Parathyroid adenoma (tissue), 2 donors: ENCODE measurements at regions not wholly inside any gene's neighbourhood (a gene's known extent, or its start where the extent isn't known, plus 50 kb on each side); places are given as distances from the start of the nearest gene placed in this dataset.

Experiments used
- H2AFZ ChIP-seq: fragments of 300-600 bp; sonication (generic); one replicate; pipeline ENCODE4 v1.7.0; 2017; ENCODE audit warnings: antibody characterized with exemption, mild to moderate bottlenecking
- H3K27ac ChIP-seq: fragments of 300-600 bp; sonication (generic); one replicate; pipeline ENCODE4 v1.7.0; 2017
- H3K27me3 ChIP-seq: fragments of 300-600 bp; sonication (generic); one replicate; pipeline ENCODE4 v1.7.0; 2017; ENCODE audit warnings: low read length; ENCODE audit not compliant: control insufficient read depth, insufficient read depth
- H3K36me3 ChIP-seq: fragments of 300-600 bp; sonication (generic); one replicate; pipeline ENCODE4 v1.7.0; 2017; ENCODE audit warnings: low read length; ENCODE audit not compliant: control insufficient read depth, insufficient read depth
- H3K4me1 ChIP-seq: fragments of 300-600 bp; sonication (generic); one replicate; pipeline ENCODE4 v1.7.0; 2017; ENCODE audit warnings: control low read depth
- H3K4me2 ChIP-seq: fragments of 300-600 bp; sonication (generic); one replicate; pipeline ENCODE4 v1.7.0; 2017; ENCODE audit warnings: low read length
- H3K4me3 ChIP-seq: fragments of 300-600 bp; sonication (generic); one replicate; pipeline ENCODE4 v1.7.0; 2017; ENCODE audit warnings: low read depth, low read length
- H3K79me2 ChIP-seq: fragments of 300-600 bp; sonication (generic); one replicate; pipeline ENCODE4 v1.7.0; 2017; ENCODE audit warnings: control low read depth
- H3K9ac ChIP-seq: fragments of 300-600 bp; sonication (generic); one replicate; pipeline ENCODE4 v1.7.0; 2017; ENCODE audit warnings: mild to moderate bottlenecking
- H3K9me3 ChIP-seq: fragments of 300-600 bp; sonication (generic); one replicate; pipeline ENCODE4 v1.7.0; 2017; ENCODE audit warnings: low read length; ENCODE audit not compliant: control insufficient read depth
- TF ChIP-seq, protein P1 (sequence below): fragments of 300-600 bp; sonication (generic); IDR thresholded peaks from one replicate; pipeline ENCODE4 v1.7.0; 2017; ENCODE audit warnings: antibody characterized with exemption, mild to moderate bottlenecking
- donor health status: primary hyperparathyroidism.

DNA sequence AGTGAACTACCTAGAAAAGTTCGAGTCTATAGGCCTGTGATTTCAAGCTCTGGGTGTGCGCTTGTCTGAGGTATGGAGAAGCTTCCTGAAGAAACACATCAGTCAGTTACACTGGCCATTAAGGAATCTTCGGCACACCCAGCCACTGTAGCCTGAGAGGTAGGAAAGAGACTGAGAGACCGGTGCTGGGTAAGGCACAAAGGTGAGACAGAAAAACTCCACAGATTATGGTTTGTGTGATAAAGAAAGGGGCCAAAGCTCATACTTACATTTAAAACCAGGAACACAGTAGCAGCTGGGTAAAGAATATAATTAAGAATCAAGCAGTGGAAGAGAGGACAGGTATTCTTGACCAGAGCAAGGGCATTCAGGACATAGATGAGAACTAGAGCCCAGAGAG is 74.8 kb upstream of the TTC29 start:
- Histone ChIP-seq H3K4me2 (no peak overlapping the region), H3K79me2 (no peaks in the 10 kb centered on the region), H3K4me1 (no peaks in the 10 kb centered on the region), H3K27me3 (no peaks in the 10 kb centered on the region), H2AFZ (no peak overlapping the region), H3K27ac (no peak overlapping the region), H3K9me3 (no peaks in the 10 kb centered on the region), H3K9ac (no peak overlapping the region), H3K4me3 (no peak overlapping the region), H3K36me3 (no peaks in the 10 kb centered on the region)
- TF ChIP-seq, protein P1, sequence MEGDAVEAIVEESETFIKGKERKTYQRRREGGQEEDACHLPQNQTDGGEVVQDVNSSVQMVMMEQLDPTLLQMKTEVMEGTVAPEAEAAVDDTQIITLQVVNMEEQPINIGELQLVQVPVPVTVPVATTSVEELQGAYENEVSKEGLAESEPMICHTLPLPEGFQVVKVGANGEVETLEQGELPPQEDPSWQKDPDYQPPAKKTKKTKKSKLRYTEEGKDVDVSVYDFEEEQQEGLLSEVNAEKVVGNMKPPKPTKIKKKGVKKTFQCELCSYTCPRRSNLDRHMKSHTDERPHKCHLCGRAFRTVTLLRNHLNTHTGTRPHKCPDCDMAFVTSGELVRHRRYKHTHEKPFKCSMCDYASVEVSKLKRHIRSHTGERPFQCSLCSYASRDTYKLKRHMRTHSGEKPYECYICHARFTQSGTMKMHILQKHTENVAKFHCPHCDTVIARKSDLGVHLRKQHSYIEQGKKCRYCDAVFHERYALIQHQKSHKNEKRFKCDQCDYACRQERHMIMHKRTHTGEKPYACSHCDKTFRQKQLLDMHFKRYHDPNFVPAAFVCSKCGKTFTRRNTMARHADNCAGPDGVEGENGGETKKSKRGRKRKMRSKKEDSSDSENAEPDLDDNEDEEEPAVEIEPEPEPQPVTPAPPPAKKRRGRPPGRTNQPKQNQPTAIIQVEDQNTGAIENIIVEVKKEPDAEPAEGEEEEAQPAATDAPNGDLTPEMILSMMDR, result no peak

DNA sequence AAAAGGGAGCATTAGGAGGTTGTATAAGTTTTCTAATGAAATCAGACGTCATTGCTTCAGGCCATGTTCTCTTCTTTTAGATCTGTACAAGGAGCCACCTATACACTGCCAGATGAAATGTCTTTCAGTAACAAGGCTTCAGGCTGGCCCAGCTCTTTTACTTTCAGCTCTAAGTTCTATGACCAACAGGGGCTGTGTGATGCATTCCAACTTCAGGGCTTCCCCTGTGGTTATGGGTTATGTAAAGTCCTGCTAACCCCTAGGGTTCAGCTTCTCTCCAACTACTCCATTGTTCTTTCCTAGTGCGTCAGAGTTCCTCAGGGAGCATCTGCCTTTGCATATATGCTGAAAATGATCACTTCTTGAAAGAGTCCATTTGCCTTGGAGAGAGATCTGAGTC is 79.4 kb upstream of the TTC29 start:
- H3K27me3 ChIP-seq, result no peaks in the 10 kb centered on the region
- H3K4me1 ChIP-seq, result no peaks in the 10 kb centered on the region
- H3K79me2 ChIP-seq, result no peaks in the 10 kb centered on the region
- H3K9me3 ChIP-seq, result no peaks in the 10 kb centered on the region
- H3K27ac ChIP-seq, result no peak overlapping the region
- TF ChIP-seq, protein P1, result no peak
- no peak overlapping the region for H3K9ac ChIP-seq
- H3K4me2 ChIP-seq, result no peak overlapping the region
- no peaks in the 10 kb centered on the region for H3K36me3 ChIP-seq
- no peak overlapping the region for H2AFZ ChIP-seq
- H3K4me3 ChIP-seq, result no peak overlapping the region

DNA sequence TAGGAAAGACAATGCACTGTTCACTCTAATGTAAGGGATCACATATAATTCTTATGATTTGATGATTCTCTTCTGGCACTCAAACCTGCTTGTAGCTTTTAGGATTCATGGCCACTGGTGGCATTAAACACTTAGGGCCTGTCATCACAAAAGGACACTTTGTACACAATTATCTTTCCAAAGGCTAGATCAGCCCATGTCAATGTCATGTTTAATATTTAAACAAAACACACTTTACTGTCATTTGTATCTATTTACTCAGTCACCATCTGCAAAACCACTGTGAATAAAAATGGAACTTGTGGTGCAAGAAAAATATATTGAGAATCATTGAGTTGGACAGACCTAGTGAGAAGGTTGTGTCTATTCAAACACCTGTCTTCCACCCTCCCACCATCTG is 83.6 kb upstream of the TTC29 start:
- Histone ChIP-seq H2AFZ (no peak overlapping the region), H3K27ac (no peak overlapping the region), H3K9me3 (no peaks in the 10 kb centered on the region), H3K4me2 (no peak overlapping the region), H3K36me3 (no peaks in the 10 kb centered on the region), H3K4me3 (no peak overlapping the region), H3K9ac (no peak overlapping the region), H3K79me2 (no peaks in the 10 kb centered on the region), H3K27me3 (no peaks in the 10 kb centered on the region), H3K4me1 (no peaks in the 10 kb centered on the region)
- TF ChIP-seq, protein P1, result no peak

DNA sequence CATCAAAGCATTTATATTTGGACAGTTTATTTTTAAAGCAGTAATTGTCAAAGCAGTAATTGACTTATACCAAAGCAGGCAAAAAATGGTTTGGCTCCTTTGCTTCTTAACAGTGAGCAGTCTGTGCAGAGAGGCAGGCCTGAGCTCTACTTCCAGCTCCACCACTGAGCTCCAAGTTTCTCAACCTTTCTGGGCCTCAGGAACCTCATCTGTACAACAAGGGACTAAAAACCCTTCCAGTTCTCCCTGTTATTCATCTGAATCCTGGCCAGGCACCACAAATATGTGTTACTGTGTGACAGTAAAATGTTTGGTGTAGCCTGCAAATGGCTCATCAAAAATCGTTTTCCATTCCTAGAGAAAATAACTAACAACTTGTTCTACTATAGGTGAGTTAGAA is 88.7 kb upstream of the TTC29 start:
- Histone ChIP-seq H3K4me3 (no peak overlapping the region), H3K9ac (no peak overlapping the region), H3K79me2 (no peaks in the 10 kb centered on the region), H3K9me3 (no peaks in the 10 kb centered on the region), H3K27ac (no peak overlapping the region), H2AFZ (no peak overlapping the region), H3K4me1 (no peaks in the 10 kb centered on the region), H3K36me3 (no peaks in the 10 kb centered on the region), H3K27me3 (no peaks in the 10 kb centered on the region), H3K4me2 (no peak overlapping the region)
- TF ChIP-seq, protein P1, result no peak

DNA sequence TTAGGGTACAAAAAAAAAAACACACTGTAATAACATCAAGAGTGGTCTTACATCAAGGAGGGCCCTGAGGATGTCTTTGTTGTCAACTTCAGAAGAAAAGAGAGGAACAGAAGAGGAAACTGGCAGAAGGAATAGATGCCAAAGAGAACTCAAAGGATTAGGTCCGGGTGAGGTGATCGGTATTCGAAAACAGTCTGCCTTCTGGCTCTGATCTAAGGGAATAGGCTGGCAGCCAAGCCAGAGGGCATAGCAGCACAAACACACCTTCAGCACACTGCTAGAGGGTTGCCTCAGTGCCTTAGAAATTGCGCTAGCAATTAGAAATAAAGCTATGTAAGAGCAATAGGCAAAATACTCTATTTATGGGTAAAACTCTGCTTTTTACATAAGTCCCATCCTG is 91.4 kb upstream of the TTC29 start:
- Histone ChIP-seq H3K79me2 (no peaks in the 10 kb centered on the region), H3K4me2 (no peak overlapping the region), H3K27ac (no peak overlapping the region), H3K9me3 (no peaks in the 10 kb centered on the region), H2AFZ (no peak overlapping the region), H3K4me3 (no peak overlapping the region), H3K4me1 (no peaks in the 10 kb centered on the region), H3K9ac (no peak overlapping the region), H3K27me3 (no peaks in the 10 kb centered on the region), H3K36me3 (no peaks in the 10 kb centered on the region)
- TF ChIP-seq, protein P1, result no peak
